H1 (cell line): ENCODE measurements at regions not wholly inside any gene's neighbourhood (a gene's known extent, or its start where the extent isn't known, plus 50 kb on each side); places are given as distances from the start of the nearest gene placed in this dataset.

Experiments
- CTCF ChIA-PET: fragments of 300-600 bp; sonication (Branson Sonifier 250); formaldehyde crosslinking; loops from one replicate; lab custom pipeline; 2021; ENCODE audit not compliant: partially characterized antibody; lab: Charles Lee
- POLR2A ChIA-PET: fragments of 300-600 bp; sonication (Branson Sonifier 250); formaldehyde crosslinking; loops from one replicate; lab custom pipeline; 2021; ENCODE audit warnings: inconsistent platforms; ENCODE audit not compliant: partially characterized antibody; lab: Charles Lee
- DNase-seq, 2 experiments: peaks; one replicate each; pipeline versions ENCODE4 v3.0.0 to v3.0.0-alpha.2; 2010 to 2022; ENCODE audit warnings: low spot score in 2 of 2, low read depth in 1 of 2, mixed read lengths in 1 of 2
- FAIRE-seq: peaks from 2 replicates; lab custom pipeline; 2011; peaks lifted over from hg19 to GRCh38; lab: Jason Lieb, UNC
- H2AFZ ChIP-seq: 2 replicates; pipeline ENCODE4 v1.8.1; 2012; ENCODE audit warnings: low read length, inconsistent platforms
- H2AK5ac ChIP-seq: 2 replicates; pipeline ENCODE4 v1.6.1; 2013; ENCODE audit warnings: low read depth, low read length
- H2BK120ac ChIP-seq: replicated peaks from 2 replicates; pipeline ENCODE3; 2013; ENCODE audit warnings: low read depth, low read length, inconsistent platforms
- H2BK12ac ChIP-seq: 2 replicates; pipeline ENCODE4 v1.6.1; 2013; ENCODE audit warnings: low read depth, low read length
- H2BK15ac ChIP-seq: 2 replicates; pipeline ENCODE4 v1.6.1; 2013; ENCODE audit warnings: low read length
- H2BK20ac ChIP-seq: 2 replicates; pipeline ENCODE4 v1.6.1; 2013; ENCODE audit warnings: low read length
- H2BK5ac ChIP-seq: 2 replicates; pipeline ENCODE4 v1.6.1; 2013; ENCODE audit warnings: low read depth, low read length
- H3K14ac ChIP-seq: 2 replicates; pipeline ENCODE4 v1.6.1; 2013; ENCODE audit warnings: inconsistent platforms; ENCODE audit not compliant: insufficient read length
- H3K18ac ChIP-seq: 2 replicates; pipeline ENCODE4 v1.6.1; 2013; ENCODE audit warnings: low read length; ENCODE audit errors: extremely low read depth
- H3K23ac ChIP-seq: 2 replicates; pipeline ENCODE4 v1.6.1; 2013; ENCODE audit warnings: inconsistent platforms; ENCODE audit not compliant: insufficient read length
- H3K23me2 ChIP-seq: 2 replicates; pipeline ENCODE4 v1.6.1; 2013; ENCODE audit warnings: low read depth, low read length
- H3K27ac ChIP-seq: 2 replicates; pipeline ENCODE4 v1.6.1; 2011; ENCODE audit warnings: low read depth, low read length, inconsistent platforms
- H3K27me3 ChIP-seq, 4 experiments: replicated peaks in 1 of 4; 1 replicate in 1 of 4; 2 replicates in 3 of 4; pipeline versions ENCODE4 v1.6.1 to v1.8.1; 2011 to 2013; ENCODE audit warnings: low read length in 3 of 4, mild to moderate bottlenecking in 3 of 4, inconsistent platforms in 2 of 4, mixed read lengths in 2 of 4, moderate library complexity in 1 of 4; ENCODE audit not compliant: control insufficient read depth in 3 of 4, insufficient read depth in 3 of 4; ENCODE audit errors: extremely low read depth in 1 of 4
- H3K36me3 ChIP-seq, 4 experiments: 2 replicates each; pipeline versions ENCODE4 v1.6.1 to v1.8.1; 2011 to 2013; ENCODE audit warnings: mild to moderate bottlenecking in 4 of 4, low read length in 3 of 4, moderate library complexity in 2 of 4, control low read depth in 1 of 4, inconsistent platforms in 1 of 4; ENCODE audit not compliant: insufficient read depth in 4 of 4, control insufficient read depth in 2 of 4
- H3K4ac ChIP-seq: replicated peaks from 2 replicates; pipeline ENCODE3; 2013; ENCODE audit warnings: low read length, low read depth, mixed read lengths, inconsistent platforms; ENCODE audit not compliant: insufficient read length
- H3K4me1 ChIP-seq, 4 experiments: replicated peaks in 1 of 4; 1 replicate in 1 of 4; 2 replicates in 3 of 4; pipeline versions ENCODE4 v1.6.1 to v1.8.1; 2011 to 2013; ENCODE audit warnings: low read length in 3 of 4, inconsistent platforms in 2 of 4, mixed read lengths in 1 of 4; ENCODE audit not compliant: insufficient read depth in 4 of 4, control insufficient read depth in 3 of 4
- H3K4me2 ChIP-seq, 2 experiments: 2 replicates each; pipeline versions ENCODE4 v1.6.1 to v1.8.1; 2011 to 2013; ENCODE audit warnings: low read depth in 2 of 2, low read length in 2 of 2, control low read depth in 1 of 2, inconsistent platforms in 1 of 2, mild to moderate bottlenecking in 1 of 2; ENCODE audit not compliant: insufficient read depth in 1 of 2
- H3K4me3 ChIP-seq, 4 experiments: fragments of 200-600, 300-600 bp in 1 of 4; sonication (generic), shearing (Covaris generic), sonication (Bioruptor Twin) in 1 of 4; 2 replicates each; pipeline versions ENCODE4 v1.5.1 to v1.8.1; 2011 to 2016; ENCODE audit warnings: low read length in 4 of 4, low read depth in 3 of 4, control low read depth in 2 of 4, inconsistent platforms in 2 of 4, mild to moderate bottlenecking in 2 of 4, mixed read lengths in 1 of 4, moderate library complexity in 1 of 4; ENCODE audit not compliant: insufficient read depth in 2 of 4; ENCODE audit errors: extremely low read depth in 1 of 4
- H3K56ac ChIP-seq: replicated peaks from 2 replicates; pipeline ENCODE3; 2013; ENCODE audit warnings: low read depth, mild to moderate bottlenecking, mixed read lengths, low read length, inconsistent platforms; ENCODE audit not compliant: insufficient read length
- H3K79me1 ChIP-seq: 2 replicates; pipeline ENCODE4 v1.6.1; 2013; ENCODE audit warnings: low read depth, low read length, control low read depth
- H3K79me2 ChIP-seq, 2 experiments: 2 replicates each; pipeline versions ENCODE4 v1.6.1 to v1.8.1; 2012 to 2013; ENCODE audit warnings: low read length in 2 of 2, mild to moderate bottlenecking in 2 of 2, inconsistent platforms in 1 of 2; ENCODE audit not compliant: insufficient read depth in 2 of 2, control insufficient read depth in 1 of 2
- H3K9ac ChIP-seq, 4 experiments: replicated peaks in 1 of 4; 1 replicate in 1 of 4; 2 replicates in 3 of 4; pipeline versions ENCODE4 v1.6.1 to v1.8.1; 2011 to 2013; ENCODE audit warnings: low read depth in 3 of 4, low read length in 3 of 4, control low read depth in 2 of 4, mild to moderate bottlenecking in 2 of 4, moderate library complexity in 2 of 4, inconsistent platforms in 1 of 4; ENCODE audit errors: extremely low read depth in 1 of 4
- H3K9me3 ChIP-seq, 2 experiments: 2 replicates each; pipeline versions ENCODE4 v1.6.1 to v1.8.1; 2012 to 2013; ENCODE audit warnings: mild to moderate bottlenecking in 2 of 2, moderate library complexity in 2 of 2, control low read depth in 1 of 2, inconsistent platforms in 1 of 2, low read depth in 1 of 2, low read length in 1 of 2, mixed read lengths in 1 of 2; ENCODE audit not compliant: insufficient read depth in 2 of 2
- H4K20me1 ChIP-seq, 2 experiments: replicated peaks in 1 of 2; 2 replicates each; pipeline versions ENCODE3 to v1.8.1; 2011 to 2013; ENCODE audit warnings: inconsistent platforms in 2 of 2, low read length in 2 of 2, mild to moderate bottlenecking in 1 of 2; ENCODE audit not compliant: insufficient read depth in 2 of 2, control insufficient read depth in 1 of 2
- H4K5ac ChIP-seq: 2 replicates; pipeline ENCODE4 v1.6.1; 2013; ENCODE audit warnings: low read length, low read depth, mixed read lengths, inconsistent platforms; ENCODE audit not compliant: insufficient read length
- H4K8ac ChIP-seq: 2 replicates; pipeline ENCODE4 v1.8.0; 2013; ENCODE audit warnings: mild to moderate bottlenecking, moderate library complexity, low read length, inconsistent platforms; ENCODE audit not compliant: insufficient read depth; ENCODE audit errors: extremely low read depth
- H4K91ac ChIP-seq: replicated peaks from 2 replicates; pipeline ENCODE3; 2013; ENCODE audit warnings: low read length, mixed read lengths, inconsistent platforms; ENCODE audit not compliant: insufficient read length
- ATF2 ChIP-seq: IDR thresholded peaks from 2 replicates; pipeline ENCODE4 v1.6.1; 2012; ENCODE audit warnings: low read length, inconsistent platforms
- CREB1 ChIP-seq: IDR thresholded peaks from 2 replicates; pipeline ENCODE4 v1.6.1; 2012; ENCODE audit warnings: inconsistent platforms
- EP300 ChIP-seq, 2 experiments: IDR thresholded peaks; 1 replicate in 1 of 2; 2 replicates in 1 of 2; pipeline ENCODE4 v1.6.1; 2011 to 2012; ENCODE audit warnings: low read depth in 2 of 2, low read length in 2 of 2, mild to moderate bottlenecking in 2 of 2, borderline replicate concordance in 1 of 2, inconsistent platforms in 1 of 2, moderate library complexity in 1 of 2
- GABPA ChIP-seq: IDR thresholded peaks from 2 replicates; pipeline ENCODE4 v1.6.1; 2011; ENCODE audit warnings: mild to moderate bottlenecking, low read length, moderate library complexity, borderline replicate concordance; ENCODE audit not compliant: insufficient read depth
- GTF2F1 ChIP-seq: IDR thresholded peaks from 2 replicates; pipeline ENCODE4 v1.6.1; 2012; ENCODE audit warnings: low read depth, low read length, improper control_type of control experiment, borderline replicate concordance
- NANOG ChIP-seq: IDR thresholded peaks from 2 replicates; pipeline ENCODE4 v1.6.1; 2011; ENCODE audit warnings: low read length, low read depth, mild to moderate bottlenecking, inconsistent platforms; ENCODE audit not compliant: insufficient read depth, poor library complexity, severe bottlenecking
- NRF1 ChIP-seq: IDR thresholded peaks from 2 replicates; pipeline ENCODE4 v1.6.1; 2011; ENCODE audit warnings: mild to moderate bottlenecking, low read depth, low read length, improper control_type of control experiment
- POU5F1 ChIP-seq: IDR thresholded peaks from 2 replicates; pipeline ENCODE4 v1.6.1; 2011; ENCODE audit warnings: low read depth, mild to moderate bottlenecking, low read length, moderate library complexity
- RBBP5 ChIP-seq: IDR thresholded peaks from 2 replicates; pipeline ENCODE4 v1.7.1; 2012; ENCODE audit warnings: low read depth, mild to moderate bottlenecking, inconsistent platforms, low read length, moderate library complexity, borderline replicate concordance
- RFX5 ChIP-seq: IDR thresholded peaks from 2 replicates; pipeline ENCODE4 v1.6.1; 2011; ENCODE audit warnings: low read depth, low read length, improper control_type of control experiment, borderline replicate concordance
- SP4 ChIP-seq: IDR thresholded peaks from 2 replicates; pipeline ENCODE4 v1.6.1; 2012; ENCODE audit warnings: low read length, inconsistent platforms
- TAF7 ChIP-seq: optimal IDR thresholded peaks from 2 replicates; pipeline ENCODE3; 2011; ENCODE audit warnings: low read depth, mild to moderate bottlenecking, inconsistent platforms, low read length, moderate library complexity, borderline replicate concordance
- TCF12 ChIP-seq: IDR thresholded peaks from 2 replicates; pipeline ENCODE4 v1.6.1; 2011; ENCODE audit warnings: low read depth, mild to moderate bottlenecking, low read length
- WGBS, 2 experiments: shearing (Covaris generic) in 1 of 2; methylation state at CpG; one replicate each; pipeline versions ENCODE4 v1.1.6 to v1.1.7; 2013 to 2015; ENCODE audit warnings: low lambda C conversion rate in 2 of 2, mixed read lengths in 2 of 2, inconsistent platforms in 1 of 2, low coverage in 1 of 2, missing lambda C conversion rate in 1 of 2; ENCODE audit not compliant: insufficient replicate concordance in 2 of 2, insufficient coverage in 1 of 2, insufficient read length in 1 of 2; ENCODE audit errors: extremely low coverage in 1 of 2, missing lambda C conversion rate in 1 of 2; 5-methylcytosine and 5-hydroxymethylcytosine counted together

- no peaks in the 10 kb centered on the region for H3K4me1 ChIP-seq
- no peak overlapping the region for H4K91ac ChIP-seq
- ChIA-PET POLR2A (no interaction called here), CTCF (no interaction called here)
- no peak overlapping the region for H2BK15ac ChIP-seq
- H3K4ac ChIP-seq = no peak overlapping the region
- no peak overlapping the region for H2AK5ac ChIP-seq
- no peaks in the 10 kb centered on the region for H3K79me1 ChIP-seq
- no peak overlapping the region for H4K8ac ChIP-seq
- no peak overlapping the region for H4K5ac ChIP-seq
- H3K23ac ChIP-seq = no peak overlapping the region
- no peak overlapping the region for H2BK120ac ChIP-seq
- 80 to 100% methylated on average over 1 of the region's 1 CpG for WGBS, 2 experiments
- H3K9me3 ChIP-seq = no peaks in the 10 kb centered on the region
- no peak overlapping the region for H2AFZ ChIP-seq
- H3K79me2 ChIP-seq = no peaks in the 10 kb centered on the region
- no peak overlapping the region for H3K14ac ChIP-seq
- no peak overlapping the region for H2BK5ac ChIP-seq
- H3K4me3 ChIP-seq = no peak overlapping the region
- H3K56ac ChIP-seq = no peak overlapping the region
- no peak overlapping the region for H2BK20ac ChIP-seq
- no peaks in the 10 kb centered on the region for H3K27me3 ChIP-seq
- H3K4me2 ChIP-seq = no peak overlapping the region
- no peaks in the 10 kb centered on the region for H4K20me1 ChIP-seq
- H3K36me3 ChIP-seq = no peaks in the 10 kb centered on the region
- no peak overlapping the region for H3K18ac ChIP-seq
- H3K27ac ChIP-seq = no peak overlapping the region
- no peaks in the 10 kb centered on the region; the same call in 1 of the 2 replicates for H3K23me2 ChIP-seq
- no peak overlapping the region for H2BK12ac ChIP-seq
- TF ChIP-seq TCF12 (no peak), POU5F1 (no peak), NRF1 (no peak), CREB1 (no peak), RBBP5 (no peak), EP300 (IDR thresholded peaks at IDR 0.05; ENCODE audit: borderline replicate concordance in 1 of 2, low read depth in 2 of 2, low read length in 2 of 2) (no peak), NANOG (no peak), GABPA (no peak), ATF2 (no peak), GTF2F1 (no peak), SP4 (no peak), RFX5 (no peak), TAF7 (no peak)
- H3K9ac ChIP-seq = no peak overlapping the region
- DNase-seq (no peak), FAIRE-seq (no peak)
These were observed 190.3 kb downstream of the SLITRK1 start for GRCh38 chr13:83691966-83692365.
